ENCODE measurements at regions not wholly inside any gene's neighbourhood (a gene's known extent, or its start where the extent isn't known, plus 50 kb on each side); places are given as distances from the start of the nearest gene placed in this dataset.

- TF ChIP-seq CTCF (IDR thresholded peaks at IDR 0.05) (no peak), EP300 (IDR thresholded peaks at IDR 0.05) (no peak), POLR2A (IDR thresholded peaks at IDR 0.05) (no peak)
Measured at GRCh38 chr12:111041091-111041490, 120.7 kb upstream of the MYL2 start.
